Left lung (tissue), 4 donors: ENCODE measurements at regions not wholly inside any gene's neighbourhood (a gene's known extent, or its start where the extent isn't known, plus 50 kb on each side); places are given as distances from the start of the nearest gene placed in this dataset.
"Not testable (repeated sequence)": the region's sequence is repeated elsewhere in the genome, so short reads cannot be mapped to it uniquely, and the experiment has no call there.

Experiments
- ATAC-seq: fragments of 200-7000 bp; cut with Tn5 transposase; one replicate; pipeline ENCODE4 v1.9.1; 2020; ENCODE audit warnings: moderate library complexity
- DNase-seq, 4 donors: peaks; one replicate each; pipeline ENCODE4 v3.0.0-alpha.2; 2013 to 2020
- H3K27ac ChIP-seq, 2 donors: fragments of 200-600 bp; sonication (generic) in 1 of 2; one replicate each; pipeline versions ENCODE4 v1.5.0 to v1.8.0; 2020 to 2021
- H3K27me3 ChIP-seq, 2 donors: fragments of 200-600 bp; sonication (generic) in 1 of 2; one replicate each; pipeline versions ENCODE4 v1.5.0 to v1.8.0; 2020 to 2021
- H3K36me3 ChIP-seq, 2 donors: fragments of 200-600 bp; sonication (generic) in 1 of 2; one replicate each; pipeline versions ENCODE4 v1.5.0 to v1.8.0; 2020 to 2021
- H3K4me1 ChIP-seq, 2 donors: fragments of 200-600 bp; one replicate each; pipeline ENCODE4 v1.8.0; 2021
- H3K4me3 ChIP-seq, 2 donors: fragments of 200-600 bp; sonication (generic) in 1 of 2; one replicate each; pipeline versions ENCODE4 v1.5.0 to v1.8.0; 2020 to 2021; ENCODE audit warnings: mild to moderate bottlenecking in 1 of 2
- H3K9me3 ChIP-seq, 2 donors: fragments of 200-600 bp; sonication (generic) in 1 of 2; one replicate each; pipeline versions ENCODE4 v1.5.0 to v1.8.0; 2020 to 2021
- intact Hi-C, 2 donors: fragments of 100-400 bp; cut with DNase I; formaldehyde crosslinking; loops; one replicate each; pipeline versions ENCODE4 v1.11.2 to v1.14.2; 2022
- TF ChIP-seq, protein P1 (sequence below), 2 donors: fragments of 200-600 bp; sonication (generic) in 1 of 2; IDR thresholded peaks; one replicate each; pipeline versions ENCODE4 v1.5.0 to v1.8.0; 2021; ENCODE audit warnings: antibody characterized with exemption in 2 of 2
- donor health status: DM: no; HTN: yes; CAD: no.
- donor health status: DM: no; HTN: no; CAD: no.

DNA sequence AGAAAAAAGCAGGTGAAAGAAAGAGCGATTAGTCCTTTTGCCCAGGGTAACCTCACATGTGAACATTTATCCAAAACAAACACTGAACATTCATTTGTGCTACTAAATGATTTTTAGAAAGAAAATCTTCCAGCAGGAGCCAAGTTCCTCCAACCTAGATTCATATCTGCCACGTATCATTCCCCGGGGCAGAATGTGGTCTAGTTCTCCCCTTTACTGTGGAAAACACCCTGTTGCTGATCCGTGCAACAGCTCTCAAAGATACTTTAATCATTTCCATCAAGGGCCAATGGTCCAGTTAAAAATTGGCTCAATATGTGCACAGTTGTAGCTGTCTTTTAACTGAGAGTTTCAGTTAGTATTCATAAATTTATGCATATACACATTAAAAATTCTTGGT is 479.1 kb downstream of the ATP23 start:
- intact Hi-C loops: no loop called here
- DNase-seq: no peak
- no peak overlapping the region for H3K4me3 ChIP-seq
- H3K9me3 ChIP-seq: no peaks in the 10 kb centered on the region
- no peaks in the 10 kb centered on the region for H3K27me3 ChIP-seq
- TF ChIP-seq, protein P1, sequence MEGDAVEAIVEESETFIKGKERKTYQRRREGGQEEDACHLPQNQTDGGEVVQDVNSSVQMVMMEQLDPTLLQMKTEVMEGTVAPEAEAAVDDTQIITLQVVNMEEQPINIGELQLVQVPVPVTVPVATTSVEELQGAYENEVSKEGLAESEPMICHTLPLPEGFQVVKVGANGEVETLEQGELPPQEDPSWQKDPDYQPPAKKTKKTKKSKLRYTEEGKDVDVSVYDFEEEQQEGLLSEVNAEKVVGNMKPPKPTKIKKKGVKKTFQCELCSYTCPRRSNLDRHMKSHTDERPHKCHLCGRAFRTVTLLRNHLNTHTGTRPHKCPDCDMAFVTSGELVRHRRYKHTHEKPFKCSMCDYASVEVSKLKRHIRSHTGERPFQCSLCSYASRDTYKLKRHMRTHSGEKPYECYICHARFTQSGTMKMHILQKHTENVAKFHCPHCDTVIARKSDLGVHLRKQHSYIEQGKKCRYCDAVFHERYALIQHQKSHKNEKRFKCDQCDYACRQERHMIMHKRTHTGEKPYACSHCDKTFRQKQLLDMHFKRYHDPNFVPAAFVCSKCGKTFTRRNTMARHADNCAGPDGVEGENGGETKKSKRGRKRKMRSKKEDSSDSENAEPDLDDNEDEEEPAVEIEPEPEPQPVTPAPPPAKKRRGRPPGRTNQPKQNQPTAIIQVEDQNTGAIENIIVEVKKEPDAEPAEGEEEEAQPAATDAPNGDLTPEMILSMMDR (IDR thresholded peaks at IDR 0.05): no peak
- H3K27ac ChIP-seq: no peak overlapping the region
- ATAC-seq: no peak
- H3K4me1 ChIP-seq: peaks cover 0 to 5% of the 10 kb centered on the region in 2 donors
- no peaks in the 10 kb centered on the region for H3K36me3 ChIP-seq

- no peak for ATAC-seq
- H3K4me1 ChIP-seq: peaks cover 0 to 9% of the 10 kb centered on the region in 2 donors
- DNase-seq: no peak
- intact Hi-C loops: no loop called here
- no peaks in the 10 kb centered on the region for H3K9me3 ChIP-seq
- no peak overlapping the region for H3K4me3 ChIP-seq
- H3K27me3 ChIP-seq: no peaks in the 10 kb centered on the region
- TF ChIP-seq, protein P1 (IDR thresholded peaks at IDR 0.05): no peak
- no peaks in the 10 kb centered on the region for H3K36me3 ChIP-seq
- no peak overlapping the region for H3K27ac ChIP-seq
Observed at GRCh38 chr12:58421990-58422389, 480.6 kb downstream of the ATP23 start.

- intact Hi-C loops: no loop called here
- Histone ChIP-seq H3K4me1 (peaks cover 0 to 9% of the 10 kb centered on the region in 2 donors), H3K27ac (peak overlapping the region; percentile 57 to 69), H3K36me3 (no peaks in the 10 kb centered on the region), H3K4me3 (no peak overlapping the region), H3K9me3 (no peaks in the 10 kb centered on the region), H3K27me3 (no peaks in the 10 kb centered on the region)
- TF ChIP-seq, protein P1 (IDR thresholded peaks at IDR 0.05): no peak
- no peak for DNase-seq
- peak; percentile 21 for ATAC-seq
Observed at GRCh38 chr12:58424735-58425392, 483.5 kb downstream of the ATP23 start.

DNA sequence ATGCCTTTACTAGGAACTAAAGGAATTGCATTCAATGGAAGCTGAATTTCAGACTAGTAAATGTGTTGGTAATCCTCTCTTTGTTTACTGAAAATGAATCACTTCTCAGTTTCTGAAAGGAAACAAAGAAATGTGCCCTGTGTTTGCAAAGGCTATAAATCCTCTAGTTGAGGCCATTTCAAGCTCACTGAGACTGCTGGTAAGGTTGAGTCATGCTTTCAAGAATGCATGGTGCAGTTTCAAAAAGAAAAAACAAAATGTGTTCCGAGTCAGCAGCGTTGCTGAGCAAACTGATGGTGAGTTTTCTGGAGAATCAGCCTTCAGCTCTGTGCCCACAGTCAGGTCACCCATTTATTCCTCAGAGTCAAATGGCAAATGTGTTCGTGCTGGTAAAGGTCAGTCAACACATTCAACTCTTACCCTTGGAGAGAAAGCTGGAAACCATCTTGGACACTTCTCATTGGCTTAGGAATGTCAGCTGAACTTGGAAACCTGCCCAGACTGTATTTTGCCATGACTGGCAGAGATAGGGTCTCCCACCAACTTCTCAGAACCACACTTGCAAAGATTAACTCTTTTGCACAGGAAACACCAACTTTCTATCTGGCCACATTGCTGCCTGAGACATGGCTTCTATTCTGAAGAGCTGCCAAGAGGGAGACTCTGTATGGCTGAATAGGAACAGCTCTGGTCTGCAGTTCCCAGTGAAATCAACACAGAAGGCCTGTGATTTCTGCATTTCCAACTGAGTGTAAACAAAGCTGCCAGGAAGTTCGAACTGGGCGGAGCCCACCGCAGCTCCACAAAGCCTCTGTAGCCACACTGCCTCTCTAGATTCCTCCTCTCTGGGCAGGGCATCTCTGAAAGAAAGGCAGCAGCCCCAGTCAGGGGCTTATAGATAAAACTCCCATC is 484.4 kb downstream of the ATP23 start:
- DNase-seq (peak in 3 of 4 donors; percentile 12 to 33 (median 21)), ATAC-seq (peak; percentile 93)
- no peaks in the 10 kb centered on the region for H3K9me3 ChIP-seq
- peak overlapping the region; percentile 57 to 69 for H3K27ac ChIP-seq
- intact Hi-C loops: no loop called here
- no peaks in the 10 kb centered on the region for H3K36me3 ChIP-seq
- H3K4me3 ChIP-seq: no peak overlapping the region
- H3K27me3 ChIP-seq: no peaks in the 10 kb centered on the region
- TF ChIP-seq, protein P1 (IDR thresholded peaks at IDR 0.05): no peak
- peaks cover 0 to 9% of the 10 kb centered on the region in 2 donors for H3K4me1 ChIP-seq

DNA sequence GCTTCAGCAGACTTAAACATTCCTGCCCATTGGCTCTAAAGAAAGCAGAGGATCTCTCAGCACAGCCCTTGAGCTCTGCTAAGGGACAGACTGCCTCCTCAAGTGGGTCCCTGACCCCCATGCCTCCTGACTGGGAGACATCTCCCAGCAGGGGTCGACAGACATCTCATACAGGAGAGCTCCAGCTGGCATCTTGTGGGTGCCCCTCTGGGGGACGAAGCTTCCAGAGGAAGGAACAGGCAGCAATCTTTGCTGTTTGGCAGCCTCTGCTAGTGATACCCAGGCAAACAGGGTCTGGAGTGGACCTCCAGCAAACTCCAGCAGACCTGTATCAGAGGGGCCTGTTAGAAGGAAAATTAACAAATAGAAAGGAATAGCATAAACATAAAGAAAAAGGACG is 485.1 kb downstream of the ATP23 start:
- H3K4me3 ChIP-seq, H3K27me3 ChIP-seq, H3K36me3 ChIP-seq, ATAC-seq, H3K4me1 ChIP-seq, H3K9me3 ChIP-seq, intact Hi-C loops: not testable (repeated sequence)
- H3K27ac ChIP-seq: peak overlapping the region in 1 of 2 donors; percentile 57
- peak in 1 of 4 donors; percentile 23 for DNase-seq
